ENCODE measurements at regions not wholly inside any gene's neighbourhood (a gene's known extent, or its start where the extent isn't known, plus 50 kb on each side); places are given as distances from the start of the nearest gene placed in this dataset.

GRCh38 chr9:119443179-119443578, 73.9 kb upstream of the BRINP1 start:
- DNase-seq, result no peak

DNA sequence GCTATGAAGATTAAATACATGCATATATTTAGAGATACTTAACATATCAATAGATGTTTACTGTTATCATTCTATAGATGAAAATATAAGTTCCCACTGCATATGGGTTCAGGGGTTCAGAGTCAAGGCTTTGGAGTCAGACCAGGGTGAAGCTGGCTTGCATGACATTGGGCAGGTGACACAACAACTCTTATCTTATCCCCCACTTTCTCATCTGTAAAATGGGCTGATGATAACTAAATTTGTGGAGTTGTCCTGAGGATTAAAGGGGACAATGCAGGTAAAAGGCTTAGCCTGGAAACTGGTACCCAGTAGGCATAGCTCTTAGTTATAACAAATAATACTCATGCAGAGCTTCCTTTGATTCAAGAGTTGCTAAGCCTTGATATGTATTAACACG, 72.6 kb upstream of the BRINP1 start:
- no peak for DNase-seq

- no peak for DNase-seq
Measured at GRCh38 chr9:119441338-119441737, 72.1 kb upstream of the BRINP1 start.

DNA sequence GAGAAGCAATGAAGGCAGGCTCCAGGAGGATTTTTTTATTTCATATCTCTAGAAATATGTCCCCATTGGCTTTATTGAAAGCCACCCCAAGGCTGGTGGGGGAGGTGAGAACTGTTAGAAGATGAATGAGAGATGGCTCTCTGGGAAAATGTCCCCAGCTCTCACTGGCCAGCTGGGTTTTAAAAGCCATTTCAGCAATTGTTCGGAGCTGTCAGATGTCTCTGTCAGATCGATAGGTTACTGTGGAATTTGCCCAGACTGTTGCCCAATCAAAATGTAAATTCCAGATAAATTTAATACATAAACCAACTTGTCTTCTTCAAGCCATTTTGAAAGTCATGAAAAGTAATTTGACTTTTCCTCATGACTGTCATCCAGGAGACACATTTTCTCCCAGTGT, 67.0 kb upstream of the BRINP1 start:
- no peak for DNase-seq

GRCh38 chr9:119435076-119435475, 65.8 kb upstream of the BRINP1 start:
- no peak for DNase-seq

GRCh38 chr9:119432428-119432827, 63.2 kb upstream of the BRINP1 start:
- no peak for DNase-seq

DNA sequence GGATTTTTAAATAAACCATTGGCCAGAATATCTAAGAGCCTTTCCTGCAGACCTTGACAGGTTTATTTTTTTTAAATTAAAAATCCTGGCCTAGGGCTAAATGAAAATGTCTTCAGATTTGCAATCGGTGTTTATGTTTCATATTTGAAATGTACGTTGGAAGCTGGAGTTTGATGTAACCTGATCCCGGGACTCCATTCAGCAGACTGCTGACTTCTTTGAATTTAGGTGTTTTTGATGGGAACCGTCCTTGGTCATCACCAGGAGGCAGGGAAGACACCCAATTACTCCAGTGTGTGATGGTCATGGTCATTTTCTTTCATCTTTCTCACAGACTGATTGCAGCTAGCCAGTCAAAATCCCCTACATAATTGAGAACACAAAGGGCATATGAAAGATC, 60.1 kb upstream of the BRINP1 start:
- no peak for DNase-seq

DNA sequence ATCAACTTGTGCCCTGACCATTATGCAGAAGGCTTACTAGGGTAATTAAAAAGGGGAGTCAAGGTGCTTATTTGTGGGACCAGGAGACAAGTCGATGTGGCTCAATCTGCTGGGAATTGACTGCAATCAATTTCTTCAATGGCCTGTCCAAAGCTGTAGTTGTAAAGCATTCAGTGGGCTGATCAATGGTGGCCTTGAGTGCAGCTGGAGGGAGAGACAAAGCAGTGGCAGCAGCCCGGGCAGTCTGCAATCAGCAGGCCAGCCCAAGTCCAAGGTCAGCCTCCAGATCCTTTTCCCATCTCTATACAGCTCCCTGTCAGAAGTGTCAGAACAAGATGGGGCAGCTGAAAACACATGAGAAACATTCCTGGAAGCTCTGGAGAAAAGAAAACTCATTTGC, 51.0 kb upstream of the BRINP1 start:
- no peak for DNase-seq

Measured in activated CD4-positive, alpha-beta T cell treated with anti-CD3 and anti-CD28 coated beads, Interleukin-2, amount 50 U/mL, for 4 hours (primary cell).